CD14-positive monocyte (primary cell): ENCODE measurements at regions not wholly inside any gene's neighbourhood (a gene's known extent, or its start where the extent isn't known, plus 50 kb on each side); places are given as distances from the start of the nearest gene placed in this dataset.

Experiments used
- DNase-seq, 3 donors: peaks; one replicate each; pipeline ENCODE4 v3.0.0-alpha.2; 2011 to 2022
- H2AFZ ChIP-seq: 2 replicates; pipeline ENCODE4 v1.6.0; 2012; ENCODE audit warnings: mild to moderate bottlenecking, low read depth, low read length, inconsistent platforms; ENCODE audit not compliant: insufficient read depth, poor library complexity, severe bottlenecking
- H3K27ac ChIP-seq, 2 donors: 1 replicate in 1 of 2; 2 replicates in 1 of 2; pipeline ENCODE4 v1.5.1; 2012 to 2013; ENCODE audit warnings: low read length in 2 of 2, control low read depth in 1 of 2, inconsistent platforms in 1 of 2, low read depth in 1 of 2, mild to moderate bottlenecking in 1 of 2
- H3K27me3 ChIP-seq, 2 donors: one replicate each; pipeline versions ENCODE4 v1.6.0 to v1.6.1; 2011 to 2013; ENCODE audit warnings: low read length in 2 of 2; ENCODE audit not compliant: control insufficient read depth in 2 of 2, insufficient read depth in 2 of 2
- H3K36me3 ChIP-seq, 2 donors: replicated peaks in 1 of 2; 1 replicate in 1 of 2; 2 replicates in 1 of 2; pipeline versions ENCODE4 v1.5.1 to v1.6.1; 2012 to 2013; ENCODE audit warnings: low read length in 2 of 2, control low read depth in 1 of 2, inconsistent platforms in 1 of 2, mild to moderate bottlenecking in 1 of 2; ENCODE audit not compliant: insufficient read depth in 2 of 2, control insufficient read depth in 1 of 2
- H3K4me1 ChIP-seq, 2 donors: 1 replicate in 1 of 2; 2 replicates in 1 of 2; pipeline versions ENCODE4 v1.5.1 to v1.6.1; 2012 to 2013; ENCODE audit warnings: low read length in 2 of 2, control low read depth in 1 of 2, inconsistent platforms in 1 of 2, mild to moderate bottlenecking in 1 of 2, moderate library complexity in 1 of 2; ENCODE audit not compliant: insufficient read depth in 2 of 2, control insufficient read depth in 1 of 2
- H3K4me2 ChIP-seq: replicated peaks from 2 replicates; pipeline ENCODE3; 2012; ENCODE audit warnings: low read length, moderate library complexity, mild to moderate bottlenecking; ENCODE audit not compliant: poor library complexity, severe bottlenecking; ENCODE audit errors: extremely low read depth
- H3K4me3 ChIP-seq, 3 experiments: fragments of 200-600 bp in 1 of 3; sonication (generic) in 1 of 3; replicated peaks in 1 of 3; 1 replicate in 2 of 3; 2 replicates in 1 of 3; pipeline ENCODE4 v1.5.1; 2011 to 2013; ENCODE audit warnings: low read length in 3 of 3, mild to moderate bottlenecking in 3 of 3, control low read depth in 2 of 3, low read depth in 2 of 3, inconsistent platforms in 1 of 3, moderate library complexity in 1 of 3
- H3K79me2 ChIP-seq: 2 replicates; pipeline ENCODE4 v1.6.0; 2012; ENCODE audit warnings: mild to moderate bottlenecking, control low read depth, inconsistent platforms, low read length, moderate library complexity; ENCODE audit not compliant: insufficient read depth
- H3K9ac ChIP-seq: 2 replicates; pipeline ENCODE4 v1.6.0; 2017; ENCODE audit warnings: low read length, mild to moderate bottlenecking; ENCODE audit not compliant: insufficient read depth, poor library complexity, severe bottlenecking
- H3K9me3 ChIP-seq, 2 donors: replicated peaks in 1 of 2; 1 replicate in 1 of 2; 2 replicates in 1 of 2; pipeline versions ENCODE4 v1.5.1 to v1.6.1; 2012 to 2013; ENCODE audit warnings: low read length in 2 of 2, control low read depth in 1 of 2; ENCODE audit not compliant: control insufficient read depth in 1 of 2, insufficient read depth in 1 of 2
- H4K20me1 ChIP-seq: 2 replicates; pipeline ENCODE4 v1.6.0; 2012; ENCODE audit warnings: mild to moderate bottlenecking, low read length, control low read depth, moderate library complexity; ENCODE audit not compliant: insufficient read depth
- H3K27ac Mint-ChIP-seq, 7 donors: one replicate each; pipeline ENCODE4 v1.8.0; 2020; ENCODE audit warnings: mild to moderate bottlenecking in 7 of 7, mixed read lengths in 7 of 7, moderate library complexity in 6 of 7, inconsistent platforms in 2 of 7
- H3K27me3 Mint-ChIP-seq, 3 donors: one replicate each; pipeline ENCODE4 v1.8.0; 2021 to 2022; ENCODE audit warnings: low read depth in 3 of 3, mild to moderate bottlenecking in 3 of 3, mixed read lengths in 3 of 3, moderate library complexity in 3 of 3, inconsistent platforms in 1 of 3
- H3K36me3 Mint-ChIP-seq, 2 donors: one replicate each; pipeline ENCODE4 v1.8.0; 2020; ENCODE audit warnings: mixed read lengths in 2 of 2, inconsistent platforms in 1 of 2, mild to moderate bottlenecking in 1 of 2
- H3K4me1 Mint-ChIP-seq: one replicate; pipeline ENCODE4 v1.8.0; 2020; ENCODE audit warnings: mild to moderate bottlenecking, mixed read lengths
- H3K4me3 Mint-ChIP-seq, 2 donors: one replicate each; pipeline ENCODE4 v1.8.0; 2020; ENCODE audit warnings: mild to moderate bottlenecking in 2 of 2, mixed read lengths in 2 of 2, moderate library complexity in 1 of 2
- H3K9me3 Mint-ChIP-seq, 7 donors: one replicate each; pipeline ENCODE4 v1.8.0; 2020 to 2022; ENCODE audit warnings: mixed read lengths in 7 of 7, mild to moderate bottlenecking in 6 of 7, moderate library complexity in 6 of 7, inconsistent platforms in 2 of 7
- CTCF ChIP-seq: fragments of 200-600 bp; IDR thresholded peaks from one replicate; pipeline ENCODE4 v1.8.0; 2022; ENCODE audit warnings: antibody characterized with exemption, mild to moderate bottlenecking
- WGBS: methylation state at CpG from one replicate; pipeline ENCODE4 v1.1.5; 2013; ENCODE audit warnings: missing lambda C conversion rate; ENCODE audit not compliant: insufficient coverage; 5-methylcytosine and 5-hydroxymethylcytosine counted together
- intact Hi-C, 2 donors: fragments of 100-400 bp; cut with micrococcal nuclease; formaldehyde crosslinking; loops; one replicate each; pipeline versions ENCODE4 v1.15.0 to v1.15.1; 2023

- peak in 1 of 3 donors; percentile 24 for DNase-seq
- Histone ChIP-seq H3K4me1 (peaks cover 13 to 16% of the 10 kb centered on the region in 2 donors), H3K79me2 (no peaks in the 10 kb centered on the region), H2AFZ (peak overlapping the region; percentile 44), H3K9me3 (no peaks in the 10 kb centered on the region), H4K20me1 (no peaks in the 10 kb centered on the region), H3K36me3 (no peaks in the 10 kb centered on the region), H3K4me3 (peak overlapping the region in 2 of 3 experiments; percentile 38 to 61), H3K9ac (peak overlapping the region; percentile 49), H3K27ac (peak overlapping the region in 1 of 2 donors; percentile 59), H3K4me2 (peak overlapping the region; percentile 48), H3K27me3 (no peaks in the 10 kb centered on the region)
- Mint-ChIP-seq H3K4me3 (peak overlapping the region in 1 of 2 donors; percentile 85), H3K9me3 (peaks cover 0 to 4% (median 0%) of the 10 kb centered on the region in 7 donors), H3K27ac (peak overlapping the region in 6 of 7 donors; percentile 7 to 84 (median 48)), H3K4me1 (peaks cover 20% of the 10 kb centered on the region), H3K27me3 (peaks cover 0 to 3% (median 2%) of the 10 kb centered on the region in 3 donors), H3K36me3 (no peaks in the 10 kb centered on the region)
- no peak for TF ChIP-seq CTCF
- intact Hi-C loops = no loop called here
- WGBS = no CpG with 5 or more reads among the region's 4 CpGs
These were observed 422.0 kb upstream of the FRG2C start for GRCh38 chr3:75242012-75242735.

GRCh38 chr3:75248974-75249373 is 415.2 kb upstream of the FRG2C start:
- peak overlapping the region in 1 of 2 donors; percentile 11 for H3K27ac ChIP-seq
- Mint-ChIP-seq H3K27me3 (peaks cover 0 to 2% (median 0%) of the 10 kb centered on the region in 3 donors), H3K4me3 (peak overlapping the region in 1 of 2 donors; percentile 79), H3K9me3 (peaks cover 0 to 2% (median 0%) of the 10 kb centered on the region in 7 donors), H3K4me1 (peaks cover 18% of the 10 kb centered on the region), H3K36me3 (no peaks in the 10 kb centered on the region), H3K27ac (peak overlapping the region in 3 of 7 donors; percentile 11 to 63 (median 22))
- peak in 2 of 3 donors; percentile 7 to 12 for DNase-seq
- no peak overlapping the region for H3K9ac ChIP-seq
- H3K4me2 ChIP-seq = no peak overlapping the region
- H4K20me1 ChIP-seq = no peaks in the 10 kb centered on the region
- H2AFZ ChIP-seq = no peak overlapping the region
- peaks cover 10 to 15% of the 10 kb centered on the region in 2 donors for H3K4me1 ChIP-seq
- intact Hi-C loops = no loop called here
- H3K36me3 ChIP-seq = no peaks in the 10 kb centered on the region
- no peaks in the 10 kb centered on the region for H3K79me2 ChIP-seq
- H3K27me3 ChIP-seq = no peaks in the 10 kb centered on the region
- H3K9me3 ChIP-seq = no peaks in the 10 kb centered on the region
- TF ChIP-seq CTCF = no peak
- peak overlapping the region in 1 of 3 experiments; percentile 18 for H3K4me3 ChIP-seq
